ENCODE measurements at regions not wholly inside any gene's neighbourhood (a gene's known extent, or its start where the extent isn't known, plus 50 kb on each side); places are given as distances from the start of the nearest gene placed in this dataset.
A peak's percentile ranks its signal among the peaks of the same experiment; 100 is the strongest.
"Not testable (repeated sequence)": the region's sequence is repeated elsewhere in the genome, so short reads cannot be mapped to it uniquely, and the experiment has no call there.

- DNase-seq: no peak
Measured at GRCh38 chr3:82739390-82739789, 977.9 kb upstream of the GBE1 start.

DNA sequence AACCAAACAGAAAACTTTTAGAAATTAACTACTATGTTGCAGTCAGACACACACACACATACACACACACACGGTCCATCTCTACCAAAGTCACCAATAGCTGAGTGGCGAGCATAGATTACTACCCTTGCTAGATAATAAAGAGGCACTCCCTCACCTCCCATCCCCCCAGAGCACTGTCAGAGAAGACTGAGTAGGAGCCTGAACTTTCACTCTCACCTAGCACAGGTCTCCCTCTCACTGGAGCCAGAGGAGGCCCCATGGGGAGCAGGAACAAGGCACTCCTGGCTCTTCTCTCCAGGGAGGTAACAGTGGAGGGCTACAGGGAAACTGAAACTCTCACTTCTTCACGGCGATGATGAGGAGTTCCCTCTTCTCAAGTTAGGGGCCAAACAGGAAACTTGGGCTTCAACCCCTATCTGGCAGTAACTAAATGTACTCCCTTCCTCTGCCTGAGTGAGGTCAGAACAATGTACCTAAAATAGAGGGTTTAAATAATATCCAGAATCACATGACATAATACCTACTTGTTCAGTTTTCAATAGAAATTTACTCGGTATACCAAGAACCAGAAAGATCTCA lies 975.3 kb upstream of the GBE1 start:
- no peak for DNase-seq

GRCh38 chr3:82715091-82715856 lies 953.8 kb upstream of the GBE1 start:
- DNase-seq: no peak

GRCh38 chr3:82707035-82707434 lies 945.6 kb upstream of the GBE1 start:
- no peak for DNase-seq

- DNase-seq: no peak
Measured at GRCh38 chr3:82685761-82686160, 924.3 kb upstream of the GBE1 start.

DNA sequence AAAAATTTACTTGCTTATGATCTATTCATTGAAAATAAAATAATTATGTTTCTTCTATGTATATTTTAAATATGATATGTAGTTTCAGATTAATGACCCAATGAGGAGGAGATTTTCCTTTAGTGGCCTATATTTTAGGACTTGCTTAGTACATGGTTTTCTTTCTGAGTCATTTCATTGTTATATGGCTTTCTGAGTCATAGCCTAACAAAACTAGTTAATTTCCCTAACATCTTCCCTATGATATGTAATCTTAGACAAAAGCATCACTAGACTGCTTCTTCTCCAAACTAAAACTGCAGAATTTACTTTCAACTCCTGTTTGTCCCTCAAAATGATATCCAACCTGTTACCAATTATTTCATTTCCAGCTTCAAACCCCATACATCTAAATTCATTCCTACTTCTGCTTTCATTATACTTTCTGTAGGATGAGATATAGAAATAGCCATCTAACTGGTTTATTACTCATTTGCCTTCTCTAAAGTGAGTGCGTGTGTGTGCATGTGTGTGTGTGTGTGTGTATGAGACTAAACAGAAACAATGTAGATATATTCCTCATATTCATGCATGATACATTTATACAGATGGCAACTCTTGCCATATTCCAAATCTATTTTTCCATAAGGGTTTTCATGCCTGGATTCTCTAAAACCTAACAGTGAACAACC lies 915.0 kb upstream of the GBE1 start:
- DNase-seq: peak; percentile 51

GRCh38 chr3:82672966-82673365 lies 911.5 kb upstream of the GBE1 start:
- no peak for DNase-seq

GRCh38 chr3:82671466-82671865 lies 910.0 kb upstream of the GBE1 start:
- no peak for DNase-seq

GRCh38 chr3:82654708-82655107 lies 893.3 kb upstream of the GBE1 start:
- DNase-seq: no peak

DNA sequence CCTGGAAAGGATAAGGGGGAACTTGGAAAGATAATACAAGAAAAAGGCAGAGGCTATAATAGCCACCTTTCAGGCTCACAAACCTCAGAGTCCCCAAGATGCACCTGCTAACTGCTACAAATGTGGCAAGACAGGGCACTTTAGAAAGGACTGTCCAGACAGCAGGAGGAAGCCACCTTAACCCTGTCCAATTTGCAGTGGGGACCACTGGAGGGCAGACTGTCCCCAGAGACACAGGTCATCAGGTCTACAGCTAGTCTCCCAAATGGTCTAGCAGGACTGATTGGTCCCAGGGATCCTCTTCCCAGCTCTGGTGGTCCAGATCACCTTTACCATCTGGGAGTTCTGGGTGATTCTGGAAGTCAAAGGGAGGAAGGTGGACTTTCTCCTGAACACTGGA lies 882.5 kb upstream of the GBE1 start:
- no peak for DNase-seq

DNA sequence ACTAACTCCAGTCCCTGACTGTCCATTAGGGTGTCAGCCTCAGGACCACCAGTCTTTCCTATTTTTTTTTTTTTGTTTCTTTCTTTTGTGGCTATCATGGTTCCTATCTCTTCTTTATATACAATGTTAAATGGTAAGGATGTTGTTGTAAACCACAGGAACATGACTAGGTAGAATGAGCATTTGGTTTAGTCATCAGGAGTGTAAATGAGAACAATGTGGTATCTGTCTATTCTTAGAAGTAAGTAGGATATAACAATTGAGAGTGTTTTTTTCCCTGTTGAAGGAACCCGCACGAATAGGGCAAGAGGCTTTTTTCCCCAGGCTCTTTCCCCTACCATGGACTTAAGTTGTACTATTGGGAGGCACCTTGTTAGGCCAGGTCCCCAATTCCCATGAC lies 880.3 kb upstream of the GBE1 start:
- no peak for DNase-seq

GRCh38 chr3:82640254-82640653 lies 878.8 kb upstream of the GBE1 start:
- DNase-seq: no peak

DNA sequence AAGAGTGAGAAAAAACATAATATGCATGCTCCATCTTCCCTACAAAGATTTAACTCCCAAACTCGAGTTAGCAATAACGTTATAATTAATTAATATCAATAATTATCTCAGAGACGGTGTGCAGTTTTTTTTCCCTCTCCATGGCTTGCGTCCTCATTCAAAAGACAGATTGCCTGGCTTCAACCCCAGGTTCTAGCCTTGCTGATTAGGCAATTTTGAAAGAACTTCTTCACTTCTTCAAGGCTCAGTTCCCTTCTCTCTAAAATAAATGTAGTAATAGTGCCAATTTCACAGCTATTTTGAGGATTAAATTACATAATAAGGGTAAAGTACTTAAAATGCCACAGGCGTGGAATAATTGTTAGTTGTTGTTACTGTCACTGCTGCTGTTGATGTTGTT lies 876.1 kb upstream of the GBE1 start:
- no peak for DNase-seq

- no peak for DNase-seq
Measured at GRCh38 chr3:82636177-82636576, 874.7 kb upstream of the GBE1 start.

- no peak for DNase-seq
Measured at GRCh38 chr3:82633319-82633718, 871.9 kb upstream of the GBE1 start.

DNA sequence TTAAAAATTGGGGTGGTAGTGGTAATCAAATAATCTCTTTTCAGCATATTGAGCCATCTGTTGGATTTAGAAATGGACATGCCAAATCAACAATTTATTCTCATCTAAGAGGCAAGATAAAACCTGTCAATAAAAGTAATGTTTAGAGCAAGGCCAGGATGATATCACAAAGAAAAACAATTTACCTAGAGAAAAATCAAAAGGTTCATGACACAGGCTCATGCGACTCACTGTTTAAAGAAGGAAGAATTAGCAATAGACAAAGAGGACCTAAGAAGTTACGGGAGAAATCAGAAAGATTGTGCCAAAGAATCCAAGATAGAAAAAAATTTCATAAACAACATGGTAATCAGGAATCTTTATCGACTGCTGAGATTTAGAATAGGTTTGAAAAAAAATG lies 868.5 kb upstream of the GBE1 start:
- DNase-seq: no peak

- no peak for DNase-seq
Measured at GRCh38 chr3:82628385-82629014, 867.1 kb upstream of the GBE1 start.

- DNase-seq: no peak
Measured at GRCh38 chr3:82627733-82628132, 866.3 kb upstream of the GBE1 start.

DNA sequence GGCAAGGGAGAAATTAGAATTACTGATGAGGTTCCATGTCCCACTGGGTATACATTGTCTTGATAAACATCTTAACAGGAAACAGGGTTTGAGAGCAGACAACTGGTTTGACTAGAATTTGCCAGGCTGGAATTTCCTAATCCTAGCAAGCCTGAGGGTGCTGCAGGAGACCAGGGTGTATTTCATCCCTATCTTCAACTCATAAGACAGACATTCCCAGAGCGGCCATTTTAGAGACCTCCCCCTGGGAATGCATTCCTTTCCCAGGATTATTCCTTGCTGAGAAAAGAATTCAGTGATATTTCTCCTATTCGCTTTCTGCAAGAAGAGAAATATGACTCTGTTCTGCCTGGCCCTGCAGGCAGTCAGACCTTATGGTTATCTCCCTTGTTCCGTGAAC lies 859.3 kb upstream of the GBE1 start:
- not testable (repeated sequence) for DNase-seq

GRCh38 chr3:82618594-82618993 lies 857.1 kb upstream of the GBE1 start:
- no peak for DNase-seq

DNA sequence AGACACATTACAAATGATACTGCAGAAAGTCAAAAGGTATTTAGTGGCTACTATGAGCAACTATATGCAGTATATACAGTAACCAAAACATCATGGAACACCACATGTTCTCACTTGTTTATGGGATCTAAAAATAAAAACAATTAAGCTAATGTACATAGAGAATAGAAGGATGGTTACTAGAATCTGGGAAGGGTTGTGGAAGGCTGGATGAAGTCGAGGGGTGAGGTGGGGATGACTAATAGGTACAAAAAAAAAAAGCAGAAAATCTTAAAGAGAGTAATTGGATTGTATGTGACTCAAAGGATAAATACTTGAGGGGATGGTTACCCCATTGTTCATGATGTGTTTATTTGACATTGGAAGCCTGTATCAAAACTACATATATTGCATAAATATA lies 848.8 kb upstream of the GBE1 start:
- DNase-seq: no peak

DNA sequence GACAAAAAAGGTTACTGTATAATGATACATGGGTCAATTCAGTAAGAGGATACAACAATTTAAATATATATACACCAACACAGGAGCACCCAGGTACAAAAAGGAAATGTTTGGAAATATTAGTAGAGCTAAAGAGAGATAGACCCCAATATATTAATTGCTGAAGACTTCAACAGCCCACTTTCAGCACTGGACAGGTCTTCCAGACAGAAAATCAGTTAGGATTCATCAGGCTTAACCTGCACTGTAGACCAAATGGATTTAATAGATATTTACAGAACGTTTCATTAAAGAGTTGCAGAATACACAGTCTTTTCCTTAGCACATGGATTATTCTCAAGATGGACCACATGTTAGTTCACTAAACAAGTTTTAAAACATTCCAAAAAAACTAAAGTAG lies 845.9 kb upstream of the GBE1 start:
- DNase-seq: no peak

- DNase-seq: no peak
Measured at GRCh38 chr3:82596805-82597204, 835.4 kb upstream of the GBE1 start.

DNA sequence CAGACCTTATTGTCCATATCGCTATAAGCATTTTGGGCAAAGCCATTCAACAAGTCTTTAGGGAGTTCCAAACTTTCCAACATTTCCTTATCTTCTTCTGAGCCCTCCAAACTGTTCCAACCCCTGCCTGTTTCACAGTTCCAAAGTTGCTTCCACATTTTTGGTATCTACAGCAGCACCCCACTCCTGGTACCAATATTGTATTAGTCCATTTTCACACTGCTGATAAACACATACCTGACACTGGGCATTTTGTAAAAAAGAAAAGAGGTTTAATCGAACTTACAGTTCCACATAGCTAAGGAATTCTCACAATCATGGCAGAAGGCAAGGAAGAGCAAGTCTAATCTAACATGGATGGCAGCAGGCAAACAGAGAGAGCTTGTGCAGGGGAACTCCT lies 834.1 kb upstream of the GBE1 start:
- no peak for DNase-seq
